ENCODE measurements at regions not wholly inside any gene's neighbourhood (a gene's known extent, or its start where the extent isn't known, plus 50 kb on each side); places are given as distances from the start of the nearest gene placed in this dataset.
"Not testable (repeated sequence)": the region's sequence is repeated elsewhere in the genome, so short reads cannot be mapped to it uniquely, and the experiment has no call there.

DNA sequence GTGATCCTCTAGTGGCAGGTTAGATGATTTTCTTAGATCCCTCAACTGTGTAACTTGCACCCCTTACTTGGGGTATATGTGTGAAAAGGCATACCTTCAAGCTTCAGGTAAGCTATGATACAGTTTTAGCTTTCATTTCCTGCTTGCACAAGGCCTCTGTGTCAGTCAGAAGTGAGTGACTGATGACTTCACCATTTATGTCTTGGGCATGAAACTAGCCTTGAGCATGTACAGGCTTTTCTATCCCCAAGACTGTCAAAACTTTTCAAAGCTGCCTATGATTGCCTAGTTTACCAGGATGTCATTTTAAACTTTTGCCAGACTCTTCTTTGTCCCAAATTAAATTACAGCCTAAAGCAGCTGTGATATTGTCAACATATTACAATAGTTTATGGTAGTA is 286.1 kb upstream of the CNTN5 start:
- no peak overlapping the region for H3K4me3 ChIP-seq (ENCODE audit: control insufficient read depth, low read depth, low read length)
- TF ChIP-seq, protein P1, sequence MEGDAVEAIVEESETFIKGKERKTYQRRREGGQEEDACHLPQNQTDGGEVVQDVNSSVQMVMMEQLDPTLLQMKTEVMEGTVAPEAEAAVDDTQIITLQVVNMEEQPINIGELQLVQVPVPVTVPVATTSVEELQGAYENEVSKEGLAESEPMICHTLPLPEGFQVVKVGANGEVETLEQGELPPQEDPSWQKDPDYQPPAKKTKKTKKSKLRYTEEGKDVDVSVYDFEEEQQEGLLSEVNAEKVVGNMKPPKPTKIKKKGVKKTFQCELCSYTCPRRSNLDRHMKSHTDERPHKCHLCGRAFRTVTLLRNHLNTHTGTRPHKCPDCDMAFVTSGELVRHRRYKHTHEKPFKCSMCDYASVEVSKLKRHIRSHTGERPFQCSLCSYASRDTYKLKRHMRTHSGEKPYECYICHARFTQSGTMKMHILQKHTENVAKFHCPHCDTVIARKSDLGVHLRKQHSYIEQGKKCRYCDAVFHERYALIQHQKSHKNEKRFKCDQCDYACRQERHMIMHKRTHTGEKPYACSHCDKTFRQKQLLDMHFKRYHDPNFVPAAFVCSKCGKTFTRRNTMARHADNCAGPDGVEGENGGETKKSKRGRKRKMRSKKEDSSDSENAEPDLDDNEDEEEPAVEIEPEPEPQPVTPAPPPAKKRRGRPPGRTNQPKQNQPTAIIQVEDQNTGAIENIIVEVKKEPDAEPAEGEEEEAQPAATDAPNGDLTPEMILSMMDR (conservative IDR thresholded peaks at IDR 0.05; ENCODE audit: control insufficient read depth, insufficient read depth, low read depth, low read length) = no peak
- DNase-seq (ENCODE audit: low read depth) = no peak

GRCh38 chr11:98736833-98737232 is 283.9 kb upstream of the CNTN5 start:
- TF ChIP-seq, protein P1 (conservative IDR thresholded peaks at IDR 0.05; ENCODE audit: control insufficient read depth, insufficient read depth, low read depth, low read length) = no peak
- no peak overlapping the region for H3K4me3 ChIP-seq (ENCODE audit: control insufficient read depth, low read depth, low read length)
- no peak for DNase-seq (ENCODE audit: low read depth)

GRCh38 chr11:98740321-98740720 is 280.4 kb upstream of the CNTN5 start:
- TF ChIP-seq, protein P1 (conservative IDR thresholded peaks at IDR 0.05; ENCODE audit: control insufficient read depth, insufficient read depth, low read depth, low read length) = no peak
- no peak for DNase-seq (ENCODE audit: low read depth)
- no peak overlapping the region for H3K4me3 ChIP-seq (ENCODE audit: control insufficient read depth, low read depth, low read length)

- DNase-seq (ENCODE audit: low read depth) = not testable (repeated sequence)
Observed at GRCh38 chr11:98763446-98763845, 257.3 kb upstream of the CNTN5 start.

GRCh38 chr11:98766903-98767302 is 253.8 kb upstream of the CNTN5 start:
- no peak overlapping the region for H3K4me3 ChIP-seq (ENCODE audit: control insufficient read depth, low read depth, low read length)
- TF ChIP-seq, protein P1 (conservative IDR thresholded peaks at IDR 0.05; ENCODE audit: control insufficient read depth, insufficient read depth, low read depth, low read length) = no peak
- no peak for DNase-seq (ENCODE audit: low read depth)

More at GRCh38 chr11:98763446-98763845, 257.3 kb upstream of the CNTN5 start:
- H3K4me3 ChIP-seq (ENCODE audit: control insufficient read depth, low read depth, low read length) = not testable (repeated sequence)

GRCh38 chr11:98770046-98770445 is 250.7 kb upstream of the CNTN5 start:
- not testable (repeated sequence) for DNase-seq (ENCODE audit: low read depth); H3K4me3 ChIP-seq (ENCODE audit: control insufficient read depth, low read depth, low read length)

- no peak overlapping the region for H3K4me3 ChIP-seq (ENCODE audit: control insufficient read depth, low read depth, low read length)
- TF ChIP-seq, protein P1 (conservative IDR thresholded peaks at IDR 0.05; ENCODE audit: control insufficient read depth, insufficient read depth, low read depth, low read length) = no peak
- peak; percentile 0 for DNase-seq (ENCODE audit: low read depth)
Observed at GRCh38 chr11:98771791-98772190, 249.0 kb upstream of the CNTN5 start.

GRCh38 chr11:98772893-98773292 is 247.9 kb upstream of the CNTN5 start:
- DNase-seq (ENCODE audit: low read depth) = no peak
- TF ChIP-seq, protein P1 (conservative IDR thresholded peaks at IDR 0.05; ENCODE audit: control insufficient read depth, insufficient read depth, low read depth, low read length) = no peak
- H3K4me3 ChIP-seq (ENCODE audit: control insufficient read depth, low read depth, low read length) = no peak overlapping the region

Measured in fibroblast of mammary gland (primary cell).